ENCODE measurements at regions not wholly inside any gene's neighbourhood (a gene's known extent, or its start where the extent isn't known, plus 50 kb on each side); places are given as distances from the start of the nearest gene placed in this dataset.

DNA sequence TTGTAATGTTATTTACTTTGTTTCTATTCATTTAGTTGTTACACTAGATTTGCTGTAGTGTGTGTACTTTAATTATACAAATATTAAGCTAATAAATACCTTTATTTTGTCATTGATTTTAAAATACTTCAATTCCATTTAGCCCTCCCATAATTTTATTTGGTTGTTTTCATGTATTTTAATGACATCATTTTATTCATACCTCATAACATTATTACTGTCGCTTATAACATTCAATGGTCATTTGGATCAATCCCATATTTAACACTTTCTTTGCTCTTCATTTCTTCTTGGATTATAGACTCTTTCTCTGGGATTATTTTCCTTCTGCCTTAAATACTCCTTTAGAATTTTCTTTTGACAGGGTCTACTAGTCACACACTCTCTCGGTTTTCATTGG lies 86.6 kb upstream of the CAND1 start:
- no peak for TF ChIP-seq POLR2A (IDR thresholded peaks at IDR 0.05)
- TF ChIP-seq, protein P1, sequence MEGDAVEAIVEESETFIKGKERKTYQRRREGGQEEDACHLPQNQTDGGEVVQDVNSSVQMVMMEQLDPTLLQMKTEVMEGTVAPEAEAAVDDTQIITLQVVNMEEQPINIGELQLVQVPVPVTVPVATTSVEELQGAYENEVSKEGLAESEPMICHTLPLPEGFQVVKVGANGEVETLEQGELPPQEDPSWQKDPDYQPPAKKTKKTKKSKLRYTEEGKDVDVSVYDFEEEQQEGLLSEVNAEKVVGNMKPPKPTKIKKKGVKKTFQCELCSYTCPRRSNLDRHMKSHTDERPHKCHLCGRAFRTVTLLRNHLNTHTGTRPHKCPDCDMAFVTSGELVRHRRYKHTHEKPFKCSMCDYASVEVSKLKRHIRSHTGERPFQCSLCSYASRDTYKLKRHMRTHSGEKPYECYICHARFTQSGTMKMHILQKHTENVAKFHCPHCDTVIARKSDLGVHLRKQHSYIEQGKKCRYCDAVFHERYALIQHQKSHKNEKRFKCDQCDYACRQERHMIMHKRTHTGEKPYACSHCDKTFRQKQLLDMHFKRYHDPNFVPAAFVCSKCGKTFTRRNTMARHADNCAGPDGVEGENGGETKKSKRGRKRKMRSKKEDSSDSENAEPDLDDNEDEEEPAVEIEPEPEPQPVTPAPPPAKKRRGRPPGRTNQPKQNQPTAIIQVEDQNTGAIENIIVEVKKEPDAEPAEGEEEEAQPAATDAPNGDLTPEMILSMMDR (IDR thresholded peaks at IDR 0.05) = no peak

Data from lower leg skin (tissue), 3 donors.